ENCODE measurements at regions not wholly inside any gene's neighbourhood (a gene's known extent, or its start where the extent isn't known, plus 50 kb on each side); places are given as distances from the start of the nearest gene placed in this dataset.
"Not testable (repeated sequence)": the region's sequence is repeated elsewhere in the genome, so short reads cannot be mapped to it uniquely, and the experiment has no call there.

DNA sequence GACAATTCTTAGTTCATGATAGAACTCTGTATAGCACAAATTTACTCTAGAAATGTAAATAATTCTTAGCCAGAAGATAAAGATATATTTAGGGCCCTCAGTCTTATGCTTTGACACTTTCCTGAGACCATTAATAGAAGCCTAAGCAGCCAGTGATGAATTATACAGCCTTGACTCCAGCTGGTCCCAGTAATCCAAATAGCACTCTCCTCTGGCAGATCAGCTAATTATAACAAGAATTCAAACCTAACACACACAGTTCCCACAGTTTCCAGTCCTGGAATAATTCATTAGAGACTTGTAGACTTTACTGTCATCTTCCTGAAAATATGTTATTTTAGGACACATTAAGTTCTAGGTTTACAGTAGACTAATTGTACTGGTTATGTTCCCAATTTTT is 50.4 kb downstream of the SHOC1 start:
- DNase-seq (ENCODE audit: low read depth): peak; percentile 67

- DNase-seq (ENCODE audit: low read depth): peak; percentile 65
Observed at GRCh38 chr9:111743275-111743674, 51.5 kb downstream of the SHOC1 start.

DNA sequence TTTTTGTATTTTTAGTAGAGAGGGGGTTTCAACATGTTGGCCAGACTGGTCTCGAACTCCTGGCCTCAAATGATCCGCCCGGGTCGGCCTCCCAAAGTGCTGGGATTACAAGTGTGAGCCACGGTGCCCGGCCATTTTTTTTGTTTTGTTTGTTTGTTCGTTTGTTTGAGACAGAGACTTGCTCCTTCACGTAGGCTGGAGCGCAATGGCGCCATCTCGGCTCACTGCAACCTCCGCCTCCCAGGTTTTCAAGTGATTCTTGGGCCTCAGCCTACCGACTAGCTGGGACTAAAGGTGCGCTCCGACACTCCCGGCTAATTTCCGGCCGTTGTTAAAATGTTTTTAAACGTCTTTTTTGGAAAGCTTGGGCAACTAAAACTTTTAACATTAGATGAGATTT is 54.0 kb downstream of the SHOC1 start:
- DNase-seq (ENCODE audit: low read depth): no peak

GRCh38 chr9:111736714-111737113 is 58.0 kb downstream of the SHOC1 start:
- no peak for DNase-seq (ENCODE audit: low read depth)

DNA sequence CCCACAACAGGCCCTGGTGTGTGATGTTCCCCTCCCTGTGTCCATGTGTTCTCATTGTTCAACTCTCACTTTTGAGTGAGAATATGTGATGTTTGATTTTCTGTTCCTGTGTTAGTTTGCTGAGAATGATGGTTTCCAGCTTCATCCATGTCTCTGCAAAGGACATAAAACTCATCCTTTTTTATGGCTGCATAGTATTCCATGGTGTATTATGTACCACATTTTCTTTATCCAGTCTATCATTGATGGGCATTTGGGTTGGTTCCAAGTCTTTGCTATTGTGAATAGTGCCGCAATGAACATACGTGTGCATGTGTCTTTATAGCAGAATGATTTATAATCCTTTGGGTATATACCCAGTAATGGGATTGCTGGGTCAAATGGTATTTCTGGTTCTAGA is 59.4 kb downstream of the SHOC1 start:
- not testable (repeated sequence) for DNase-seq (ENCODE audit: low read depth)

GRCh38 chr9:111731928-111732327 is 62.8 kb downstream of the SHOC1 start:
- peak; percentile 25 for DNase-seq (ENCODE audit: low read depth)

DNA sequence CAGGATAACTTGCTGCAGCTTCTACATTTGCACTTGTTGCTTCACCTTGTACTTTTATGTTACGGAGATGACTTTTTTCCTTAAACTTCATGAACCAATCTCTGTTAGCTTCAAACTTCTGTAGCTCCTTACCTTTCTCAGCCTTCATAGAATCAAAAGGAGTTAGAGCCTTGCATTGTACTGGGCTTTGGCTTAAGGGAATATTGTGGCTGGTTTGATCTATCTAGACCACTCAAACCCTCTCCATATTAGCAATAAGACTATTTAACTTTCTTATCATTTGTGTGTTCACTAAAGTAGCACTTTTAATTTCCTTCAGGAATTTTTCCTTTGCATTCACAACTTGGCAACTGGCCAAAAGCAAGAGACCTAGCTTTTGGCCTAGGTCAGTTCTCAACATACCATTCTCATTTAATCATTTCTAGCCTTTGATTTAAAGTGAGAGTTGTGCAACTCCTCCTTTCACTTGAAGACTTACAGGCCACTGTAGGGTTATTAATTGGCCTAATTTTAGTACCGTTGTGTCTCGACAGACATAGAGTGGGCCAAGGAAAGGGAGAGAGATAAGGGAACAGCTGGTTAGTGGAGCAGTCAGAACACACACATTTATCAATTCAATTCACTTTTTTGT is 63.7 kb downstream of the SHOC1 start:
- DNase-seq (ENCODE audit: low read depth): peak; percentile 3

DNA sequence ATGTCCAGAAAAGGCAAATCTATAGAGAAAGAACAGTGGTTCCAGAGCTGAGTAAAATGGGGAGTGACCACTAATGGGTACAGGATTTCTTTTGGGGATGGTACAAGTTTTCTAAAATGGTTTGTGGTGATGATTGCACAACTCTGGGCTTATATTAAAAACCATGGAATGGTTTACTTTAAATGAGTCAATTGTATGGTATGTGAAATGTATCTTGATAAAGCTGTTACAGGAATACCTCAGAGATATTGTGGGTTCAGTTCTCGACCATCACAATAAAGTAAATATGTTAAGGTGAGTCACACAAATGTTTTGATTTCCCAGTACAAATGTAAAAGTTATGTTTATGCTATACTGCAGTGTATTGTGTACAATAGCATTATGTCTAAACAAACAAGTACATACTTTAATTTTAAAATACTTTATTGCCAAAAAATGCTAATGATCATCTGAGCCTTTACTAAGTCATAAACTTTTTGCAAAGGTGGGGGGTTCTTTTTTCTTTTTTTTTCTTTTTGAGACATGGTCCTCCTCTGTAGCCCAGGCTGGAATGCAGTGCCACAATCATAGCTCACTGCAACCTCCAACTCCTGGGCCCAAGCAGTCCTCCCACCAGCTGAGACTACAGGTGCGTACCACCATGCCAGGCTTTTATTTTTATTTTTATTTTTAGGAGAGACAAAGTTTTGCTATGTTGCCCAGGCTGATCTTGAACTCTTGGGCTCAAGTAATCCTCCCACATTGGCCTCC is 65.9 kb downstream of the SHOC1 start:
- peak; percentile 29 for DNase-seq (ENCODE audit: low read depth)

DNA sequence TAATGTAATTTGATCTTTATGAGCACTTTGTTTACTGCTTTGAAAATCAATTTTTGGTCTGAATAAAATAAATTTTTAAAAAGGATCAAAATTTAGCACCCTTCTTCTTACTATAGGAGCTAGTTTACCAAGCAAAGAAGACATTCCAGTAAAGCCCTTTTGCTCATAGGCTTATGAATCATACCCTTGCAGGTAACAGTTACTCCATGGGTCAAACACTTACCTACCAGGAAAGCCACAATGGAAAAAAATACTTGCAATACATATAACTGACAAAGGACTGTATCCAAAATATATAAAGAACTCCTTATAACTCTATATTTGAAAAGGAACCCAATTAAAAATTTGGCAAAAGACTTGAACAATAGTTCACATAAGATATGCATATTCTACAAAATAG is 66.6 kb downstream of the SHOC1 start:
- no peak for DNase-seq (ENCODE audit: low read depth)

DNA sequence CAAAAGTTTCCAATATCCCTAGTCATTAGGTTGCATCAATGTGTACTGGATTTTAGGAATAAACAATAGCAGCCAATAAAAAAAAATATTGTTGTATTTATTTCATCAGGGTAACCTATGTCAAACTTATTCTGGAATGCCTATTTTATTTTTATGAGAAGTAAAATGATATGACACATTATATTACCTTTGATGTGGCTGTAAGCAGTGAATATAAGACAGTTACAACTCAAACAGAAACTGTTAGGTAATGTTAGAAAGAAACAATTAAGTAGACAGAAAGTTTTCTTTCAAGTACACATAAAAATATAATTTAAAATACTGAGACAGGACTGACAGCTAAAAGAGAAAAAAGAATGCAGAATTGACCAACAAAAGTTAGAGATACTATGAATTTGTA is 65.5 kb downstream of the GNG10 start:
- DNase-seq (ENCODE audit: low read depth): no peak

- DNase-seq (ENCODE audit: low read depth): no peak
Observed at GRCh38 chr9:111720174-111720573, 58.8 kb downstream of the GNG10 start.
